Activated CD4-positive, alpha-beta T cell treated with anti-CD3 and anti-CD28 coated beads, Interleukin-2, amount 50 U/mL, for 48 hours (primary cell): ENCODE measurements at regions not wholly inside any gene's neighbourhood (a gene's known extent, or its start where the extent isn't known, plus 50 kb on each side); places are given as distances from the start of the nearest gene placed in this dataset.
"Not testable (repeated sequence)": the region's sequence is repeated elsewhere in the genome, so short reads cannot be mapped to it uniquely, and the experiment has no call there.

ENCODE experiments used
- DNase-seq, 2 experiments: peaks; one replicate each; pipeline ENCODE4 v3.0.0-alpha.2; 2020

DNA sequence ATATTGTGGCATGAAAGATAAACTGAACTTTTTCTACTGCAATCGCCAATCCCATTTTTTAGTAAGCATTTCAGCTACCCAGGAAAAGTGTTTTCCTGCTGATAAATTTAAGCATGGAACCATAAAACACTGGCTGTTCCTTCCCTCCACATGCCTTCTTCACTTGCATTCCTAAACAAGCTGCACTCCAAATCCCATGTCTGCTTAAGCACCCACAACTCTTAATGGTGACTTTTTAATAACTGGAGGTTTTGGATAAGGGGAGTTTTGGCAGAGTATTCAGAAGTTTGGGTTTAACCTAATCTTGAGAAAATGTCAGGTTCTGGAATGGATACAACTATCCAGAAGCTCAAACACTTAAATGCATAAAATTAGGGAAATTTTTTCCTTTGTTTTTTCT is 345.6 kb upstream of the CA10 start:
- DNase-seq: no peak

DNA sequence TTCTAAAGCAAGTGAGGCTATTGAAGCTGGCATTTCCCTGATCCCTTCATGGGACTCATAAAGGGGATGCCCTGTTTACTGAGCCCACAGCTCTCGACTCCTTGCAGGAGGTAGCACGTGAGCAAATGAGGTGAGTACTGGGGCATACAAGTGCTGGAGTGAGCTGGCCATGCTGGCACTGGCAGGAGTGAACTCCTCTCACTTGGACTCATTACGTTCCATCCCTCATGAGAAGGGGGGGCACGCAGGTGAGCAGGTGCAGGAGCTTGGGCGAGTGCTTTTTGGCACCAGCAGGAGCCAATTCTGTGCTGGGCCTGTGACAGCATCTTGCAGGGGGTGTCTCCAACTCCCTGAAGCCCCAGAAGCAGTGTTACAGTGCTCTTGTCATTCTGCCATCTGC is 337.1 kb upstream of the CA10 start:
- no peak for DNase-seq

DNA sequence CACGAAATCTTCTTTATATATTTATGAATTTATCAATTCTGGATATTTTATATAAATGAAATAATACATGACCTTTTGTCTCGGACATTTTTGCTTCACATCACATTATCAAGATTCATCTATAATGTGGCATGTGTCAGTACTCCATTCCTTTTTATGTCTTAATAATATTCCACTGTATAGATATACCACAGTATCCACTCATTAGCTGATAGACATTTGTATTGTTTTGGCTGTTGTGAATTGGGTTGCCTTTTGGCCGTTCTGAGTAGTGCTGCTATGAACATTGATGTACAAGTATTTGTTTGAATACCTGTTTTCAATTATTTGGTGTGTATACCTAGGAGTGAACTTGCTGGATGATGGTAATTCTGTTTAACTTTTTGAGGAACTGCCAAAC is 323.8 kb upstream of the CA10 start:
- no peak for DNase-seq

DNA sequence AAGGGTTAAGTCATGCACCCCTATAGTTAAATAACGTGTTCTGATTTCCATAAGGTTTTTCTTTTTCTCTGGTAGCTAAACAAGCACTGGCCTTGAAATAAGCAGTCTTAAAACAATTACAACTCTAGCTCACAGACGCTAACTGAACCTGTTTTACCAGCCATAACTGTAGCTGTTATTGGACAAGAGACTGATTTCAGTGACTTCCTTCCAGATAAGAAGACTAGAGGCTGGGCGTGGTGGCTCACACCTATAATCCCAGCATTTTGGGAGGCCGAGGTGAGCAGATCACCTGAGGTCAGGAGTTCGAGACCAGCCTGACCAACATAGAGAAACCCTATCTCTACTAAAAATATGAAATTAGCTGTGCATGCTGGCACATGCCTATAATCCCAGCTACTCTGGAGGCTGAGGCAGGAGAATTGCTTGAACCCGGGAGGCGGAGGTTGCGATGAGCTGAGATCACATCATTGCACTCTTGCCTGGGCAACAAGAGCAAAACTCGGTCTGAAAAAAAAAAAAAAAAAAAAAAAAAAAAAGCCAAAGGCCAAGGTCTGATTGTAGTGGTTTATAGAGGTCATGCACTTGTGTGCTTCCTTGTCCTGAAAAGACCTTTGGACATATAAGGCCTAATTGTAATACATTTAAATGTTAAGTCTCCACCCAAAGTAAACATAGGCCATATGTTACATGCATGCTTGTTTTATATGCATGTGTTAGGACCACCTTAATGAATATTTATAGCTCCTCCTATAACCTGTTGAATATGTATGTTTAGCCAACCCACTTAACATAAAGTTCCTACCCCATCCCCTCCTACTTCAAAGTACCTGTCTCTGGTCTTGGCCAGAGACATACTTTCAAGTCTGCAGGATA is 319.5 kb upstream of the CA10 start:
- no peak for DNase-seq

DNA sequence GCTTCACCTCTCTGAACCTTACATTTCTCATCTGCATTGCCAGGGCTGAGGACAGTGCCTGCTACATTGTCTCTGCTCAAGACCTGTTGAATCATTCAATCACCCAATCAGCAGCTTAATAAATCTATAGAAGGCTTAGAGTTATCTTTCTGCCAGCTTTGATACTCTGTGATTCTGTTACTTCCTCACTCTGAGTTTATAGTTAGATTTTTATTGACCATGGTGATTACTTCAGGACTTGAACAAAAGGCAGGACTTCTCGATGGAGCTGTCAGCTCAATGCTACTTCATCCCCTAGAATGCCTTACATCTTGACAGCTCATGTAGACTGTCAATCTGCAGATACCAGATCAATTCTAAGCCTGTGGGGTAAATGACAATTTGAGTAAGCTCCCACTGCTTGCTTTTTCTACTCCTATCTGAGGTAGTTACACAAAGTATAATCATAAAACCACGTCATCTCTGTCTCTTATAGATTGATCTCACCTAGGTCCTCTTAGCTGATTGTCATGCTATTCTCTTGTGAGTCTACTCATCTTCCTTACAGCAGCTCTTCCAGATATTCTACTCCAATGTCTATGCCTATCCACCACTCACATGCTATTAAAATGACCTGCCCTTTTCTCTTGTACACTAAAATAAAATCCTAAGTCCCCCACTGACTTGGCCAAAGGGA is 318.3 kb upstream of the CA10 start:
- DNase-seq: no peak

DNA sequence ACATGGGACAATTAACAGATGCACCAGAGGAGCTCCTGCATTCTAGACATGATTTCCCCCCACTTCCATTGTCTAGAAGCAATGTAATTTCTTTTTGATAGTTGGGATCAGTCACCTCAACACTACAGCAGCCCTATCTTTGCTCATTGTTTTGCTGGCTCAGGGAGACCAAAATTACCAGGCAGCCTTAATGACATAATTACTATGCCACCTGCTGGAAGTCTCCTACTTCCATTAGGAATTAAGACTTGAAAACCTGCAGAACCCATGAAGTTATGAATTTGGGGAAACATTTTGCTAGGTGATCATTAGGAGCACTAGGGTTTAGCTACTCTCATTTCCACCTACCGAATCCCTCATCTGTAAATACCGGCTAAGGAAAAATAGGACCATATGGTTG is 312.0 kb upstream of the CA10 start:
- DNase-seq: no peak

DNA sequence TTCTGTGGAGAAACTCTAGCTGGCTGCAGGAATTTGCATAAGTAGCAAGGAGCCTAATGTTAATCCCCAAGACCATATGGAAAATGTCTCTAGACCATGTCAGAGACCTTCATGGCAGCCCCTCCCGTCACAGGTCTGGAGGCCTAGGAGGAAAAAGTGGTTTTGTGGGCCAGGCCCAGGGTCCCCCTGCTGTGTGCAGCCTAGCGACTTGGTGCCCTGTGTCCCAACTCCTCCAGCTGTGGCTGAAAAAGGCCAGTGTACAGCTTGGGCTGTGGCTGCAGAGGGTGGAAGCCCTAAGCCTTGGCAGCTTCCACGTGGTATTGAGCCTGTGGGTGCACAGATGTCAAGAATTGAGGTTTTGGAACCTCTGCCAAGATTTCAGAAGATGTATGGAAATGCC is 306.9 kb upstream of the CA10 start:
- no peak for DNase-seq

DNA sequence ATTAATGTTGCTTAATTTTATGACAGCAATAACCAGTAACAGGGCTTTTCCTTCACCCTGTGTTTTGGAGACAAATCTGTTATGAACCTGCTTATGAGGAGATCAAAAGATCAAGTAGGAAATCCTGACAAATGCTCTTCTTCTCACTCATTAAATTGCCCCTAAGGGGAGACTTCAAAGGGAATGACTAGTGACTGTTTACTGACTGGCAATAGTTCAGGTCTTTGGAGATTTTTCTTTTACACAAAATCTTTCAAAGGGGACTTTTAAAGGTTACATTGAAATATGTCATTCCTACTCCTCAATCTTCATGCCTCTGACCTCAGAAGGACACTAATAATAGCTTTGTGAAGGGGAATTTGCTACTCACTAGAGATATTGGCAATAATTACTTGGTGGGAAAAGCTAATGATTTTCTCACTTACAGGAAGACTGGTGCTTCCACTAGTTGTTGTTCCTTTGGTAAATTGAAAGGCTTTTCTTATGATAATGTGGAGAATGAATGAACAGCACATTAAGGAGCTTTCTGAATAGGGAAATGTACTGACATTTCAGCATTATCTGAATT is 292.9 kb upstream of the CA10 start:
- DNase-seq: no peak

DNA sequence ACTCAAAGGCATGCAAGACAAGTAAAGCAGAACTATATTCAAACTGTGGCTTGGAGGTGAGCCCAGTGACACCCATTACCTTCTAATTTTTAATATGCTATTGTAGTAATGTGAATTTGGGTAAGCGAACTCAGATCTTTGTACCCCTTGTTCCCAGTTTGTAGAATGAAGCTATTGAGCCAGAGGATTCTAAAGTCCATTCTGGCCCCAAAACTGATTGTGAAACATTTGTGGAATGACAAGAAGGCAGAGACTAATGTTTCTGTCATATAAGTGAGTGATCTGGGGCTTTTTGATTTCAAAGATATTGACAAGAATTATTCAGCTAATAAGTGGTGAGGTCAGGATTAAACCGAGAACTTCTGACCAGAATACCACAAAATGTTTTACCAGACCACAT is 283.8 kb upstream of the CA10 start:
- DNase-seq: no peak

DNA sequence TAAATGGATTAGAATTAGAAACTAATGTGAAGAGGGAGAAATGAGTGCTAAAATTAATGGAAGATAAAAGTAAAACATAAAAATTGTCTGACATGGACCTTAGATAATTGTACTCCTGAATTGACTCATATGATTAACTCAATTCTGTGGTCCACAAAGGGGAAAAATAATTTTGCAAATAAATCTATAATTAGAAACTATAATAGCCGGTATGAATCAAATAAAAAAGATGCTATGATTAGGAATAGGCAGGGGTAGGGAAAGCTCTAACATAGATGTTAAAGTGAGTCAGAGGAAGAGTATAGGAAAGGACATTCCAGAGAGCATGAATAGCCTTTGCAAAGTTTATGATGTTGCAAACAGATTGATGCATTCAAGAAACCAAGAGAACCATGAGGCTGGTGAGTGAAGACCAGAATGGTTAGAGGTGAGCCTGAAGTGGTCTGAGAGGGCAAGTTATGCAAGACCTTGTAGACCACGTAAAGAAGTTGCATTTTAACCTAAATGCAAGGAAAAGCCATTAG is 262.1 kb upstream of the CA10 start:
- no peak for DNase-seq

DNA sequence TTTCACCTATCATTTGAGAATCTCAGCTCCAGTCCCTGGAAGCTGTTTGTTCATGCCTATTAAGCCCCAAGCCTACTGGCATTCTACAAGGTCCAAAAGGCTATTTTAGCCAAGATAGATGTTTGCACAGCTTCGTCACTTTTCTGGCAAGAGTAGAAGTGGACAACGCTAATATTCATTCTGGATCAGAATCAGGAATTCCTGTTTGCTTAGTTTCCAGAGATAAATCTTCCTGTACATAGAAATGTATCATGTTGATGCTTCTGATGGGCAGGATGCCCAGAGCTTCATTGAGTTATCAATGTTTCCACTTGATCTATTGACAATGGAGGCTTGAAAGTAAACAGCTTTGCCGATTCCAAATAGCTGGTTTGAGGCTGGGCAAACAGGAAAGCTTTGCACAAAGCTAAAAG is 260.7 kb upstream of the CA10 start:
- DNase-seq: no peak

DNA sequence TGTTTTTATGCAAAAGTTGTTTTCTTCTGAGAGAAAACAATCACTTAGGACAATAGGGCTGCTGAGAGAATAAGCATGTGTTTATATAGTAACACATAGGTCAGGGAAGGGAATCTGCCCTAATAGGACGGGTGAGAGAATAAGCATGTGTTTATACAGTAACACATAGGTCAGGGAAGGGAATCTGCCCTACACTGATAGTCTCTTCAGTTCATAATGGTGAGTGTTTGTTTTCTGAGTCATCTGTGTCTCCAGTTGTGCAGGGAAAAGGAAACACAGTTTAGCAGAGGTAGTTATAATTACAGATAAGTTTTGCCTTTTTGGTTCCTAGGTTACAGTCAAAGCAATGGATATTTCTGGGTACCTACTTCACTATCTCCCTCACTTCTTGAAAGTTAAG is 252.3 kb upstream of the CA10 start:
- no peak for DNase-seq

DNA sequence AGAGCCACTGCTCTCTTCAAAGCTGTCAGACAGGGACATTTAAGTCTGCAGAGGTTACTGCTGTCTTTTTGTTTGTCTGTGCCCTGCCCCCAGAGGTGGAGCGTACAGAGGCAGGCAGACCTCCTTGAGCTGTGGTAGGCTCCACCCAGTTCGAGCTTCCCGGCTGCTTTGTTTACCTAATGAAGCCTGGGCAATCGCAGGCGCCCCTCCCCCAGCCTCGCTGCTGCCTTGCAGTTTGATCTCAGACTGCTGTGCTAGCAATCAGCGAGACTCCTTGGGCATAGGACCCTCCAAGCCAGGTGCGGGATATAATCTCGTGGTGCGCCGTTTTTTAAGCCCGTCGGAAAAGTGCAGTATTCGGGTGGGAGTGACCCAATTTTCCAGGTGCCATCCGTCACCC is 250.7 kb upstream of the CA10 start:
- DNase-seq: not testable (repeated sequence)

DNA sequence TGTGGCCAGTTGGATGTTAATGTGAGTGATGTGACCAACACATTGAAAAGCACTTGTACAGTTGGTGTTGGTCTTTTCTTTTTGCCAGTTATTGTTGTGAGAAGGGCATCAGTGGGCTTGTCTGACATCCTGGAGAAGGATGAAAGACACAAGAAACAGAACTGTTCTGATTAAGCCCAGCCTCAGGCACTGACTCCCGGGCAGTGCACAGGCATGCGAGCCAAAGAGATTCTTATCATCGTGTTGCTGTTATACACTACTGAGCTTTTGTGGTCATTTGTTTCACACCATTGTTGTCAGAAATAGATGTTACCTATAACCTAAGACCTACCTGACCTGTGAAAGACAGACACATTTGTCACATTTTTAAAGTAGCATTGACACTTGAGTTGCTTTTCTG is 236.8 kb upstream of the CA10 start:
- DNase-seq: no peak

DNA sequence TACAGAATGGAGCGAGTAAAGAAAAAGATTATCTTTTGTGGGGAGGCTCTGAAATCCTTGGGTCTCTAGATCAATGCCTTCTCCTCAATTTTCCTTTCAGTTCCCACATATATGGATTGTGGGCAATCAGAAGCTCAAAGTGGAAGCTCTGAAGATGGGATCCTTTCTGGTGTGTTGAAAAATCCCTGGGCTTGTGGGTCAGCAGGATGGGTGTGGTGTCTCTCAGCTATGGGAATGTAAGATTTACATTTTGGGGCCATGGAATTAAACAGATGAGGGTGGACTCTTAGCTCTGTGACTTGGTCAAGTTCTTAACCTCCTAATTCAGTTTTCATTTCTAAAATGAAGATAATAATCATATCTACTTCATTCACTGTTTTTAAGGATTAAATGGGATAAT is 231.9 kb upstream of the CA10 start:
- DNase-seq: no peak

DNA sequence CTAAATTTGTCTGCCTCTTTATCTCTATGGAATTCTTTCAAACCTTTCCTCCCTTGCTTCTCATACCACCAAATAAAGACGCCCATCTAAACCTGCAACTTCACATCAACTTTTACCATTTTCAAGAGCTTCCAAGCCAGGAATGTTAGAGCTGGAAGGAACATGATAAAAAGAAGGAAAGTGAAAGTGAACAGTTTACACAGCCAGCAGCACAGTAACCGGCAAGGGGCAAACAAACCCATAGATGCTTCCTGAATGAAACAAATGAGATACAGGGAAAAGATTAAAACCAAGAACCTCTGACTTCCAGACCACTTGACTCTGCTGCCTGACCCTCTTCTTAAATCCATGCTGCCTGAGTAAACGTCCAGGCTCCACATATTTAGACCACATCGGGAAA is 231.1 kb upstream of the CA10 start:
- DNase-seq: no peak

DNA sequence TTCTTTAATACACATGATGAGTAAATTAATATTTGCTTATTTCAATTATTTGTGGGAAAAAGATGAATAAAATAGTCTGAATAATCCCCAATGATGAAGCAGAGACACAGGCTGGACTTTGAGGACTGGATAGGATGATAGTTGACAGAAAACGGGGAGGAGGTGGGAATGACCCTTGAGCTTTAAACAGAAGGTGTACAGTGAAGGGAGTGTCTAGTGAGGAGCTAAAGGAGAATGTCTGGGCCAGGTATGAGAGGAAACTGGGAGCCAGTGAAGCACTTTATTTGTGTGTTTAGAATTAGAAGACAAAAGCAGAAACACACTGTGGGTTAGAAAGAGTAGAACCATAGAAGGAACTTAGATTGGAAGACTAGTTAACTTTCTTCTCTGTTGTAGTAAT is 230.4 kb upstream of the CA10 start:
- DNase-seq: no peak

DNA sequence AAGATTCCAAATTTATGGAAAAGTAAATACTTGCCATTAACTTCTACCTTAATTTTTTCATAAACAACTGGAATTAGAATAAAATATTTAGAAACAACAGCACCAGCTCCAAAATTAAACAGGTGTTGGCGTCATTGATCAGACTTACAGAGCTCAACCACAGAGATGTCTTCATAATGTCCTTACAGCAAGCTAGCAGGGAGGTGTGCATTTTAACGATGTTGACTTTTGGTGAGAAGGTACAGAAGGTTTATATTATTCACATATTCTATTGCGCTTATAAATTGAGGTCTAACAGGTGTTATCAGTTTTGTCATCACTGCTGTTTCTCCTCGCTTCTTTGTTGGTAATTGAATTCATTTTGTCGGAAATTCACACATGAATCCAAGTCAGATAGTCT is 226.2 kb upstream of the CA10 start:
- DNase-seq: no peak

DNA sequence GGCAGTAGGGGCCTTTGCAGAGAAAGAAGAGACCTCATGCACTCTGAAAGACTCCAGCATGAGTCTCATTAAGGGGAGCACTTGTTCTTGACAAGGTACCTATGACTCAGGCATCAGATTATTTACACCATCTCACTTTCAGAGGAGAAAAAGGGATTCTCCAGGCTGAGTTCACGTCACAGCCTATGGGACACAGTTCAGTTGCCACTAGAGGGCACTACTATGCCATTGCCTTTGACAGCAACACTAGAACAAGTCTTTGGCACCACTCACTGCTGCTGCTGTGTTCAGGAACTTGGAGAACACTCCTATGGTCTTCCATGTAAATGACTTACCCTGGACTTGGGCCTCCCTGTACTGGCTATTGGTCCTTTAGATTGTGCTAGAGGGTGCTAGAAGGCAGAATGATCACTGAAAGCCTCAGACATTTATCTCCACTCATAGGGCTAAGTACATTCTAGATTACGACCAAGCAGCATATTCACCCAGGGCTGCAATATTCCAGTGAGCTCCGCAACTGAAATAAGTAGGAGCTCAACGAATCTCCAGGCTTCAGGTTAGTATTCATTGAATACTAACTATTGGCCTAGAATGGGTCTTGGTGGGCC is 225.1 kb upstream of the CA10 start:
- peak; percentile 6 to 35 for DNase-seq

DNA sequence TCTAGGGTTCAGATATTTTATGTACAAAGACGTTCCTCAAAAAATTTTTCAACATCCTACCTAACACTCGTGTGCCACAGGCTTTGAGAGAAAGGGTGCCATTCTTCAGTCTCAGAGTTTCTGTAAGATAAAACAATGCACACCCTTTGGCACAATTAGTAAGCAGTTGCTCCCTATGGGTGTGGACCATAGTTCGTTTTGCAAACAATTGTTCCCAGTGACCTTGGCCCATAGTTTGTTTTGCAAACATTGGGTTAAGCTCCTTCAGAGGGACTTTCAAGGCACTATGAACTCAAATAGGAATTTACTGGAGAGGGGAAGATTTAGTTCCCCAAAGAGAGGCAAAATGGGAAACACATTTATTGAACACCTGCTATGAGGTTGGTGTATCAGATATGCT is 220.3 kb upstream of the CA10 start:
- no peak for DNase-seq

DNA sequence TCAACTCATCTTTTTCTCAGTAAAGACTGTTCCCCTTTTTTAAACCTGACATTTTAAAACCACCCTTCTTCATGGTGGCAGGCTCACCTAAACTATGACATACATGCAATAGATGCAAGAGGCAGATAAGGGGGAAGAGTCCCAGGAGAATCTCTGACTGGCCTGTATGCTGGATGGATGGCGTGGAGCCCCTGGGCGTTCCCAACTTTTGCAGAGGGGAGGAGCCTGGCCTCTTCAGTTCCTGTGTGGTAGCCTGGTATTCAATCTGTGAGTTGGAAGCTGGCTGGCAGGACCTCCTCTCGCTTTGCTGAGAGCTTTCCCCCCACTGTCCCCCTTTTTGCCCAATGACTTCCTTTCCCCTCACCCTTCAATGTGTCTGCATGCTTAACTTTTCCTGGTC is 217.6 kb upstream of the CA10 start:
- DNase-seq: no peak

DNA sequence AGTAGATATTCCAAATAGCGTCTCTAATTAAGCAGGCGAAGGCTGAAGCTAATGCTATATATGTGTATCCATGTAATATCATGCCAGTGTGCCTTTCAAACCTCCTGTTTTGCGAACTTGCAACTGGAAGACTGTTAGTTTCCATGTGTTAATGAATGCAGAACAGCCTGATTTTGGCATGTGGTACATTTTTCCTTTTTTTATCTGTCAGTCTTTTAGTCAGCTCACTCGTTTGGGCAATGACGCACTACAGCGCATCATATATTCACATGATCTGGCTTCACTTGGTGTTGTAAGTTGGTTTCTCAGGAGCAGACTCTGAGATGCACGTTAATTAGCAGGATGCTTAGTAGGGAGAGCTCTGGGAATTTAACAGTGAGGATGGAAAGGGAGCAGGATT is 210.4 kb upstream of the CA10 start:
- no peak for DNase-seq

DNA sequence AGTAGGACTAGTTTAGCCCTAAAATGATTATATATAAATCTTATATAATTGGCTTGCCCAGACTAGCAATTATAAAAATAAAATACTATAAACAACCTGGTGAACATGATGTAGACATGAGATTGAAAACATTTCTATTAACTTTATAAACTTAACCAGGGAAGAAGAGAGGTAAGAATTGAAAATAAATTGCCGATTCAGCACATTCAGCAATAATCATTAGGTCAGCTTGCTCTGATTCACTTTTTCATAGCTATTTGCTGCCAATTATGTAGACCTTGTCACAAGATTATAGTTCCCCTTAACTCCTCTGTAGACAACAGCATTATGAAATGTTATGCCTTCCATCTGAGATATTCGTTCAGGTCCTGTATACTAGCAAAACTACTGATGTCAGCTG is 199.3 kb upstream of the CA10 start:
- no peak for DNase-seq

DNA sequence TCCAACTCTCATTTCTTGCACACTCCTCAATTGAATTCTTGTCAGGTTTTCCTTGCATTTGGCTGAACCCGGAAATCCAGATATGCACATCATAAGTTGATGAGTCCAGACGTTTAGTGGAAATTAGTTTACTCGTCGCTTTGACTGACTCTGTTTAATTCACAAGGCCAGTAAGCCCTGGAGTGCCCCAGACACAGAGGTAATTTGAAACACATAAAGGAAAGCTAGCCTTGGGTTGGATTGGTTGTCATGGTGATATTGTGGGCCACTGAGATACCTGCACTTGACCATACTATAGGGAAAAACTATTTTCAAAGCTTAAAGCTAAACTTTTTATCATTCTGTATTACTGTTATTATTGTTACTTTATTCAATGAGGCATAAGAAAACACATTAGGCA is 178.3 kb upstream of the CA10 start:
- no peak for DNase-seq
